HG03045 (cell line): ENCODE measurements at regions not wholly inside any gene's neighbourhood (a gene's known extent, or its start where the extent isn't known, plus 50 kb on each side); places are given as distances from the start of the nearest gene placed in this dataset.
A peak's percentile ranks its signal among the peaks of the same experiment; 100 is the strongest.
"Not testable (repeated sequence)": the region's sequence is repeated elsewhere in the genome, so short reads cannot be mapped to it uniquely, and the experiment has no call there.

Experiments used
- ATAC-seq: cut with Tn5 transposase; IDR thresholded peaks from one replicate; pipeline ENCODE4 v1.9.1; 2021; ENCODE audit warnings: mild to moderate bottlenecking, moderate library complexity; ENCODE audit not compliant: unreplicated experiment

GRCh38 chr1:94362466-94363058 lies 55.6 kb upstream of the ABCD3 start:
- no peak for ATAC-seq

DNA sequence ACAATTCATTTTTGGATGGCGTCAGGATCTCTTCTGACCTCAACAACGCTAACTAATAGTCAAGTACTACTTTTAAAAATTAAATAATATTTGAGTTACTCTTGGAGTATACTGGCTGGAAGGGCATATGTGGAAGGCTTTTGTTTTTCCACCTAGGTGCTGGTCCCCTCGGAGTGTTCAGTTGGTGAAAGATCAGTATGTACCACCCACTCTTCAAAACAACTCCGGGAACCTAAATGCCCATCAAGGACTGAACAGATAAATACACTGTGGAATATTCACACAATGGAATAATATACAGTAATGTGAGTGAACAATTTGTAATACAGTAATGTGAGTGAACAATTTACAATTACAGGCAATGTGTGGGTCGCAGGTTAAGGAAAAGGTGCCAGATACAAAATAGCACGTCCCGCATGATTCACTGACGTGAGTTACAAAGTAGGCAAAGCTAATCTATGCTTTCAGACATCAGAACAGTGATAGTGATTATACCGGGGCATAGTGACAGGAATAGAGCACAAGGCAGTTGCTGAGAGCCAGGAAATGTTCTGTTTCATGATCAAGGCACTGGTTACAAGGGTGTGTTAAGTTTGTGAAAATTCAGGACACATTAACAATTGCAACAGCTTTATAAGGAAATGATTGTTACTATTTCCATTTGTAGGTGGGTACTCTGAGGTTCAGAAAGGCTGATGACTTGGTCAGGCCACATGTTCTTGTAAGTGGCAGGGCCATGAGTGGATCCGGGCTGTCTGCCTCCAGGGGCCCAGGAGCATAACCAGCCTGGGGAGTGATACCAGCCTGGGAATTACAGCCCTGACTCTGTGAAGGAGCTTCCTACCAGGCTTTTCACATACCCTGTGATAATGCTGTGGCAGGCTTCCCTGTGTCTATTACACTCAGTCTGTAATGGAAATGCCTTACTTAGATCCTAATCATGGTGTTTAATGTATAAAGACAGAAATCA lies 59.3 kb upstream of the ABCD3 start:
- ATAC-seq, result no peak

DNA sequence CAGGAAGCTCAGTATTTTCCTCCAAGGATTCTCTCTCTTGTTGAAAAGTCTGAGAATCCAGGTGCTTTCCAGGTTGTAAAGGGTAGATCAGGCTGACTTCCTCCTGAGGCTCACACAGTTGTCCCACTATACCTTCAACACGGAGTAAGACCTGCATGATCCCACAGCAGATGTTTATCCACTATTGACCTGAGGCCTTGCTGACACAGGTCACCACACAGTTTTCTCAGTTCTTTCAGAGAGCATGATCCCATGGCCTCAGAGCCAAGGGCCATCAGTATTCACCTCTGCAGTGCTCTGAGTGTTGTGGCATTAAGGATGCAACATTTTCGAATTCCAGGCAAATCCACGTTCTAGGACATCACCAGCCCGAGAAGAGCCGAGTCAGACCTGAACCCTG lies 60.5 kb upstream of the ABCD3 start:
- ATAC-seq, result no peak

GRCh38 chr1:94355485-94355980 lies 62.7 kb upstream of the ABCD3 start:
- no peak for ATAC-seq

DNA sequence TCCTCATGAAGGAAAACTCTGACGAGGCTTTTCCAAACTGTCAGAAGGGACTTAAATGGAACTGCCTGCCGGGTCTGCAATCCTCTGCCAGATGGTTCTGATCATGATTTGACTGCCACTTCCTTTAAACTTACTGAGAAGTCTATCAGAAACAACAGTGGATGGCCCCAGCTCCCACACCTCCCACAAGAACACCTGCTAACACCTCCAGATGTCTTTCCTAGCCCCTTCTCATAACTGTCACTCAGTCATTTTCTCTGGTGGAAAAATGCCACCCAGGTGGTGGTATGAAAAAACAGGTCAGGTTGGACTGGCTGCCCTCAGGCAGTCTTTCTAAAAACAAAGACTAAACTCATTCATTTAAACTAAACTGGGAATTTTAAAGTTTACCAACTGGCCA lies 66.7 kb upstream of the ABCD3 start:
- no peak for ATAC-seq

- ATAC-seq, result no peak
Measured at GRCh38 chr1:94350350-94350924, 67.8 kb upstream of the ABCD3 start.

DNA sequence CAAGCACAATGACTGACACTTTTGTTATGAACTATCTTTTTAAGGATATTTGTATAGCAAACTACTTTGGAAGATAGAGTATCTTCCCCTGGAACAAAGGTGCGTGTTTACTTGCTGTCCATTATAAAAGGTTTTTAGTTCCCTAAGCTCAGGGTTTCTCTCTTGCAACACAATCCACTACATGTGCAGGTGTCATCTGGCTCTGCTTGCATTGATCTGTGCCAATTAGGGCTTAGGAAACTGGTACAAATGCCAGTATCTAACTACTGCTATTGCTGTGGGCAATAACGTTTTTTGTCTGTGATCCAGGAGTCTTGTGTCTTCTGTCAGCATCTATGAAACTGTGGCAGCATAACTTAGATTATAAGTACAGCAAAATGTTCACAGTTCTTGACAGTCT lies 68.3 kb upstream of the ABCD3 start:
- no peak for ATAC-seq

- not testable (repeated sequence) for ATAC-seq
Measured at GRCh38 chr1:94348386-94348785, 69.8 kb upstream of the ABCD3 start.

- ATAC-seq, result no peak
Measured at GRCh38 chr1:94345148-94345721, 73.0 kb upstream of the ABCD3 start.

DNA sequence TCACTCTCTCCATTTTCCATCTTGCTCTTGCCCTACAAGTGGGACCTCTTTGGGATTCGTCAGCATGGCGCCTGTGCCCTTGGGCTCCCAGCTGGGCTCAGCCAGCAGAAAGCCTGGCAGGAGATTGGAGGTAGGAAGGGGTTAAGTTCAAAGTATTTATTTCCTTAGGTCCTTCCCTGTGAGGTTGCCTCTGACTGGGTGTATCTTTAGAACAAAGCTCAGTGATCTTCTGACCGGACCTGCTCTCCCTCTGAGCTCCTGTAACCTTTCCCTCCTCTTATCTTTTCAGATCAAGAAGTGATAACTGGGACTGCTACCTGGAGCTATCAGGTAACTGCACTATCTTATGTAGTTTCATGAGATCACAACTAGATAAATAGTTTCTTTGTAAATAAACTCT lies 75.8 kb upstream of the ABCD3 start:
- no peak for ATAC-seq

GRCh38 chr1:94339206-94339927 lies 78.8 kb upstream of the ABCD3 start:
- ATAC-seq, result no peak

- ATAC-seq, result no peak
Measured at GRCh38 chr1:94336991-94337390, 81.2 kb upstream of the ABCD3 start.

GRCh38 chr1:94335950-94336349 lies 82.2 kb upstream of the ABCD3 start:
- ATAC-seq, result no peak

DNA sequence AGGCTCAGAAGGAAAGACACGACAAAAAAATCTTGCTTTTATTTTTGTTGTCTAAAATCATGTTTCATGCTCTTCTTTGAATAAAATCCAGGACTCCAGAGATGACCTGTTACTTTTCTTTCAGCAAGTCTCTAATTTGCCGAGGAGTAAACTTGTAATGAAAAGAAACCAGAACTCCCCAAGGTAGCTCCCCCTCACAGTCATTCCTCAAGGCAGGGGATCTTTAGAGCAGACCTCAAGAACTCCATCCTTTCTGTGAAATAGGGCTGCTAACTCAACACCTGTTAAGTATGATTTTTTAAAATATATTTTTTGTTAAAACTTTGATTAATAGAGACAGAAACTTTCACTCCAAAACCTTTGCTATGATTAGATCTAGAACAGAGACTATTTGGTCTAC lies 82.7 kb upstream of the ABCD3 start:
- peak; percentile 40 for ATAC-seq

DNA sequence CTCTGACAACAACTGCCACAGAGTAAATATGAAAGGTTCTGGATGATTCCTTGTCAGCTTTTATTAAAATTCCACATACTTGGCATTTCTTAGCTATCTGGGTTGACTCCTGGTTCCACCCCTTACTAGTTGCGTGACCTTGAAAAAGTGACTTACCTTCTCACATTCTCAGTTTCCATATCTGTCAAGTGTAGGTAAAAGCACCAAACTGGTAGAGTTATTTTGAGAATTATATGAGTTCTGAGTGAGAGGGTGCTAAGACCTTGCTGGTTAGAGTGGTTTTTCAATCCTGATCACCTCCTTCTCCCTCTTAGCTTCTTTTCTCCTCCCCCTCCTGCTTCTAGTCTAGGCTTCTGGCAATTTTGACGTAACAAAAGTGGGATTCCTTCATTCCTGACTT lies 83.4 kb upstream of the ABCD3 start:
- ATAC-seq, result peak; percentile 45

DNA sequence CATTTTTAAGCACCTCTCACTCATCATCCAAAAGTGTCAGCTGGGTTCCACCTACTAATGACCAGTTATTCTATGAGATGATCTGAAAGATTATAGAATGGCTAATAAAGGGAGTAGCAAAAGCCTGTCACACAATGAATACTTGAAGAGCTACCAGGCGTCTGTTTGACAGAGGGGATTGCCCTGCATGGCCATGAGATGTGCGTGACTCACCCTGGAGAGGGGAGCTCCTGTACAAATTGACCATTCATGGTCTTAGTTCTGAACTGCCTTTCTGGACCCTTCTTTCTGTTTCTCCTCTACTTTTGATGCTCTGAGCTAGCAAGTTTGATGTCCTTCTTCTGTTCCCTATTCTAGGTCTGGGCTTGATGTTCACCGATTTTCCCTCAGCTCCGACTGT lies 85.2 kb upstream of the ABCD3 start:
- ATAC-seq, result peak; percentile 52

- ATAC-seq, result no peak
Measured at GRCh38 chr1:94332516-94332915, 85.7 kb upstream of the ABCD3 start.

- ATAC-seq, result no peak
Measured at GRCh38 chr1:94329986-94330385, 88.2 kb upstream of the ABCD3 start.

DNA sequence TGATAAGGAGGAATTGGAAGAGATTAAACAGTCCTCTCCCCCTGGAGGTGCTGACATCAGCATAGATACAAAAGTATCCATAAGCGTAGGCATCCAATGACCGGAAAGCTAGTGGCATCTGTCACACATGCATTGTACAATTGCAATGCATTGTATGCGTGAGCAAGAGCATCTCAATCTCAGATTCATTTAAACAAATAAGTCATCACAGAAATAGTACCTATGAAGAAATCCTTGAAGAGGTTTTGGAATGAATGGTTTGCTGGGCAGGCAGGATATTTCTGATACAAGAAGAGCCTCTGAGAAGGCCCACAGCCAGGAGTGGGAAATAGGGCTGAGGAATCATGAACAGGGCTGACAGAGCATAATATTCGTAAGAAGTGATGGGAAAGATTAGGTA lies 88.9 kb upstream of the ABCD3 start:
- no peak for ATAC-seq

DNA sequence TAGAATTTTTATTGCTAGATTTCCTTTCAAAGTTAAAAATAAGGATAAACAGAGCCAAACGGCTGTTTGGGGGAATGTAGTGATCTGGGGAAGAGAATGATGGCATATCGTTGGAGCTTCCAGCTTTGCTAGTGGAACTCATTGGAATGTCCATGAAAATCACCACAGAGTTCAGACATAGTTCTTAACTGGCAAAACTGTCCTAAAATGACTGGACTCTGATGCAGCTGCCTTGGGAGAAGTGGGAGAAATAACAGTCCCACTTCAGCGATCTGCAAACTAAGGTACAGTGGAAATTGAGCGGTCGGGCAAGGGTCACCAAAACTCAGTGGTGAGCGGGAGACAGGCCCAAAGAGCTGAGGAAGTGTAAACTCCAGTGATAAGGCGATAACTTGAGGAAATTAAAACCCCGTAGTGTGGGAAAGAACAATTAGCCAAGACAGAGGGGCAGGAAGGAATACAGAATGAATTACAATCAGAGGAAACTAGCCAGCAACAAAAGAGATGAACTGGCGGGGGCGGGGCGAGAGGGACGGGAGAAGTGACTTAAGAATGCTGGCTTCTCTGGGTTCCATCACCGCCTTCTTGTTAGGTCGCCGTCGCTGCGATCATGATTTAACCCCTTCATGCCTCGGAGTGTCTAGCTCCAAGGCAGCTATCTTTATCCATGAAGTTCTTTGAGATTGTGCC lies 89.8 kb upstream of the ARHGAP29 start:
- no peak for ATAC-seq
